ENCODE measurements at regions not wholly inside any gene's neighbourhood (a gene's known extent, or its start where the extent isn't known, plus 50 kb on each side); places are given as distances from the start of the nearest gene placed in this dataset.

- Histone ChIP-seq H3K27ac (no peak overlapping the region), H3K36me3 (no peaks in the 10 kb centered on the region), H3K4me3 (no peak overlapping the region), H3K27me3 (ENCODE audit: low read depth) (no peaks in the 10 kb centered on the region), H3K9me3 (no peaks in the 10 kb centered on the region), H3K4me1 (no peaks in the 10 kb centered on the region)
- intact Hi-C loops (cut with DNase I), result no loop called here
- DNase-seq (no peak), ATAC-seq (no peak)
- TF ChIP-seq CTCF (IDR thresholded peaks at IDR 0.05), result no peak
These were observed 130.6 kb upstream of the CMC1 start for GRCh38 chr3:28110869-28111268.

- no peak overlapping the region for H3K4me3 ChIP-seq
- no peak for ATAC-seq
- TF ChIP-seq CTCF (IDR thresholded peaks at IDR 0.05), result no peak
These were observed 126.5 kb upstream of the CMC1 start for GRCh38 chr3:28114893-28115292.

GRCh38 chr3:28115316-28115715 lies 126.1 kb upstream of the CMC1 start:
- intact Hi-C loops (cut with DNase I), result no loop called here
- ATAC-seq (no peak), DNase-seq (no peak)
- Histone ChIP-seq H3K4me3 (no peak overlapping the region), H3K36me3 (no peaks in the 10 kb centered on the region), H3K9me3 (no peaks in the 10 kb centered on the region), H3K27ac (no peak overlapping the region), H3K4me1 (no peaks in the 10 kb centered on the region), H3K27me3 (ENCODE audit: low read depth) (no peaks in the 10 kb centered on the region)
- TF ChIP-seq CTCF (IDR thresholded peaks at IDR 0.05), result no peak

More at GRCh38 chr3:28114893-28115292, 126.5 kb upstream of the CMC1 start:
- no peak overlapping the region for H3K27ac ChIP-seq
- no peak for DNase-seq
- H3K9me3 ChIP-seq, result no peaks in the 10 kb centered on the region
- H3K4me1 ChIP-seq, result no peaks in the 10 kb centered on the region
- H3K36me3 ChIP-seq, result no peaks in the 10 kb centered on the region
- intact Hi-C loops (cut with DNase I), result no loop called here
- H3K27me3 ChIP-seq (ENCODE audit: low read depth), result no peaks in the 10 kb centered on the region

GRCh38 chr3:28117598-28117997 lies 123.8 kb upstream of the CMC1 start:
- Histone ChIP-seq H3K9me3 (no peaks in the 10 kb centered on the region), H3K27me3 (ENCODE audit: low read depth) (no peaks in the 10 kb centered on the region), H3K27ac (no peak overlapping the region), H3K4me1 (no peaks in the 10 kb centered on the region), H3K4me3 (no peak overlapping the region), H3K36me3 (no peaks in the 10 kb centered on the region)
- no peak for ATAC-seq
- DNase-seq, result no peak
- TF ChIP-seq CTCF (IDR thresholded peaks at IDR 0.05), result no peak
- intact Hi-C loops (cut with DNase I), result no loop called here

GRCh38 chr3:28118087-28118486 lies 123.3 kb upstream of the CMC1 start:
- no peaks in the 10 kb centered on the region for H3K4me1 ChIP-seq
- no peaks in the 10 kb centered on the region for H3K9me3 ChIP-seq
- intact Hi-C loops (cut with DNase I), result no loop called here
- ATAC-seq (no peak), DNase-seq (no peak)
- H3K27ac ChIP-seq, result no peak overlapping the region
- TF ChIP-seq CTCF (IDR thresholded peaks at IDR 0.05), result no peak
- H3K36me3 ChIP-seq, result no peaks in the 10 kb centered on the region
- H3K27me3 ChIP-seq (ENCODE audit: low read depth), result no peaks in the 10 kb centered on the region
- H3K4me3 ChIP-seq, result no peak overlapping the region

GRCh38 chr3:28122227-28122626 lies 119.2 kb upstream of the CMC1 start:
- no peak for TF ChIP-seq CTCF (IDR thresholded peaks at IDR 0.05)
- no peaks in the 10 kb centered on the region for H3K4me1 ChIP-seq
- H3K36me3 ChIP-seq, result no peaks in the 10 kb centered on the region
- H3K27me3 ChIP-seq (ENCODE audit: low read depth), result no peaks in the 10 kb centered on the region
- H3K9me3 ChIP-seq, result no peaks in the 10 kb centered on the region
- no peak overlapping the region for H3K27ac ChIP-seq
- ATAC-seq, result no peak
- intact Hi-C loops (cut with DNase I), result no loop called here
- no peak for DNase-seq
- H3K4me3 ChIP-seq, result no peak overlapping the region

Measured in lower lobe of right lung (tissue), 2 donors.